T follicular helper cell (primary cell): ENCODE measurements at regions not wholly inside any gene's neighbourhood (a gene's known extent, or its start where the extent isn't known, plus 50 kb on each side); places are given as distances from the start of the nearest gene placed in this dataset.
"Not testable (repeated sequence)": the region's sequence is repeated elsewhere in the genome, so short reads cannot be mapped to it uniquely, and the experiment has no call there.

Experiments used
- DNase-seq: peaks from one replicate; pipeline ENCODE4 v3.0.0-alpha.2; 2020; ENCODE audit warnings: low read depth

- DNase-seq = no peak
Observed at GRCh38 chr3:6281662-6282061, 579.3 kb upstream of the GRM7 start.

- no peak for DNase-seq
Observed at GRCh38 chr3:6282918-6283317, 578.0 kb upstream of the GRM7 start.

- no peak for DNase-seq
Observed at GRCh38 chr3:6287088-6287875, 573.6 kb upstream of the GRM7 start.

GRCh38 chr3:6301626-6302025 is 559.3 kb upstream of the GRM7 start:
- no peak for DNase-seq

- DNase-seq = no peak
Observed at GRCh38 chr3:6315906-6316305, 545.0 kb upstream of the GRM7 start.

GRCh38 chr3:6321999-6322398 is 538.9 kb upstream of the GRM7 start:
- no peak for DNase-seq

- no peak for DNase-seq
Observed at GRCh38 chr3:6326771-6327170, 534.1 kb upstream of the GRM7 start.

- not testable (repeated sequence) for DNase-seq
Observed at GRCh38 chr3:6340980-6341325, 520.0 kb upstream of the GRM7 start.

- no peak for DNase-seq
Observed at GRCh38 chr3:6351752-6352151, 509.2 kb upstream of the GRM7 start.

- DNase-seq = no peak
Observed at GRCh38 chr3:6354653-6355052, 506.3 kb upstream of the GRM7 start.

- DNase-seq = no peak
Observed at GRCh38 chr3:6362406-6362805, 498.5 kb upstream of the GRM7 start.

- DNase-seq = no peak
Observed at GRCh38 chr3:6367171-6367570, 493.7 kb upstream of the GRM7 start.

- DNase-seq = no peak
Observed at GRCh38 chr3:6392123-6392522, 468.8 kb upstream of the GRM7 start.

- no peak for DNase-seq
Observed at GRCh38 chr3:6394944-6395343, 466.0 kb upstream of the GRM7 start.

- no peak for DNase-seq
Observed at GRCh38 chr3:6396631-6397030, 464.3 kb upstream of the GRM7 start.

GRCh38 chr3:6402666-6403065 is 458.2 kb upstream of the GRM7 start:
- DNase-seq = not testable (repeated sequence)

GRCh38 chr3:6406923-6407322 is 454.0 kb upstream of the GRM7 start:
- not testable (repeated sequence) for DNase-seq

- no peak for DNase-seq
Observed at GRCh38 chr3:6416049-6416661, 444.8 kb upstream of the GRM7 start.

- no peak for DNase-seq
Observed at GRCh38 chr3:6417174-6417573, 443.7 kb upstream of the GRM7 start.

- no peak for DNase-seq
Observed at GRCh38 chr3:6418485-6418884, 442.4 kb upstream of the GRM7 start.

GRCh38 chr3:6421666-6422445 is 439.1 kb upstream of the GRM7 start:
- DNase-seq = no peak

- no peak for DNase-seq
Observed at GRCh38 chr3:6425289-6425820, 435.6 kb upstream of the GRM7 start.

GRCh38 chr3:6428276-6428675 is 432.6 kb upstream of the GRM7 start:
- not testable (repeated sequence) for DNase-seq
